ENCODE measurements at regions not wholly inside any gene's neighbourhood (a gene's known extent, or its start where the extent isn't known, plus 50 kb on each side); places are given as distances from the start of the nearest gene placed in this dataset.

DNA sequence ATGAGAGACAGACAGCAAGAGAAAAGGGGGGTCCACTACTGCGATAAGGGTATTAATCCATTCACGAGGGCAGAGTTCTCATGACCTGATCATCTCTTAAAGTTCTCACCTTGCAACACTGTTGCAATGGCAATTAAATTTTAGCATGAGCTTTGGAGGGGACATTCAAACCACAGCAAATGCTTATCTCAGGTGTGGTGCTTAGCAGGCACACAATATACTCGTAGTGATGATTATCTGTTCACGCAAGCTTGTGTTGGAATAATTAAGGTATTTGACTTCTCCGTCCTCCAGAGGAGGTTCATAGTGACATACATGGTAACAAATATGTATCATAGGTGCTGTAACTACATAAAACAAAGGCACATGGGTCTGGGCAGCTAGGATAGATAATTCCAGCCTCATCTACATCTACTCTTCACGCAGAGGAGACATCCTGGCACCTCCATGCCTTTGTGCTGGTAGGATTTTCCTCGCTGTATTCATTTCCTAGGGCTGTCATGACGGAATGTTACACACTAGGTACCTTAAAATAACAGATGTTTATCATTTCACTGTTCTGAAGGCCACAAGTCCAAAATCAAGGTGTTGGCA lies 221.2 kb downstream of the RBM19 start:
- DNase-seq (ENCODE audit: low read depth), result no peak
- H3K4me3 ChIP-seq (ENCODE audit: low read length), result no peak overlapping the region
- TF ChIP-seq, protein P1, sequence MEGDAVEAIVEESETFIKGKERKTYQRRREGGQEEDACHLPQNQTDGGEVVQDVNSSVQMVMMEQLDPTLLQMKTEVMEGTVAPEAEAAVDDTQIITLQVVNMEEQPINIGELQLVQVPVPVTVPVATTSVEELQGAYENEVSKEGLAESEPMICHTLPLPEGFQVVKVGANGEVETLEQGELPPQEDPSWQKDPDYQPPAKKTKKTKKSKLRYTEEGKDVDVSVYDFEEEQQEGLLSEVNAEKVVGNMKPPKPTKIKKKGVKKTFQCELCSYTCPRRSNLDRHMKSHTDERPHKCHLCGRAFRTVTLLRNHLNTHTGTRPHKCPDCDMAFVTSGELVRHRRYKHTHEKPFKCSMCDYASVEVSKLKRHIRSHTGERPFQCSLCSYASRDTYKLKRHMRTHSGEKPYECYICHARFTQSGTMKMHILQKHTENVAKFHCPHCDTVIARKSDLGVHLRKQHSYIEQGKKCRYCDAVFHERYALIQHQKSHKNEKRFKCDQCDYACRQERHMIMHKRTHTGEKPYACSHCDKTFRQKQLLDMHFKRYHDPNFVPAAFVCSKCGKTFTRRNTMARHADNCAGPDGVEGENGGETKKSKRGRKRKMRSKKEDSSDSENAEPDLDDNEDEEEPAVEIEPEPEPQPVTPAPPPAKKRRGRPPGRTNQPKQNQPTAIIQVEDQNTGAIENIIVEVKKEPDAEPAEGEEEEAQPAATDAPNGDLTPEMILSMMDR (conservative IDR thresholded peaks at IDR 0.05; ENCODE audit: low read depth, low read length), result no peak

DNA sequence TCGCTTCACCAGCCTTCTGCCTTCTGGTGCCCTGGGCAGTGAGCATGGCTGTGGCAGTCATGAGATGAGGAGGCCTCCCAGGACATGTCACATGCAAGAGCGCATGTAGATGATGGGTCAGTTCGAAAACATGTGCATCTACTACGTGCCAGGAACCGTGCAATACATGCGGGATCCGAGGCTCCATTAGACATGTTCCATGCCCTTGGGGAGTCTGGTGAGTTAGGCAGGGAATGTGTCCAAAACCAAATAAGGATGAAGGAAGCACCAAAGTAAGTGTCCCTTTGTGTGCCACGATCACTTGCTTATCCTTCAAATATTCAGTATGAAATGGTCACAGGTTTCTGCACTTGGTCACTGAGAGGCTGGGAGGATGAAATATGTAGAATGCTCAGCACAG lies 223.3 kb downstream of the RBM19 start:
- TF ChIP-seq, protein P1 (conservative IDR thresholded peaks at IDR 0.05; ENCODE audit: low read depth, low read length), result no peak
- no peak for DNase-seq (ENCODE audit: low read depth)
- H3K4me3 ChIP-seq (ENCODE audit: low read length), result no peak overlapping the region

DNA sequence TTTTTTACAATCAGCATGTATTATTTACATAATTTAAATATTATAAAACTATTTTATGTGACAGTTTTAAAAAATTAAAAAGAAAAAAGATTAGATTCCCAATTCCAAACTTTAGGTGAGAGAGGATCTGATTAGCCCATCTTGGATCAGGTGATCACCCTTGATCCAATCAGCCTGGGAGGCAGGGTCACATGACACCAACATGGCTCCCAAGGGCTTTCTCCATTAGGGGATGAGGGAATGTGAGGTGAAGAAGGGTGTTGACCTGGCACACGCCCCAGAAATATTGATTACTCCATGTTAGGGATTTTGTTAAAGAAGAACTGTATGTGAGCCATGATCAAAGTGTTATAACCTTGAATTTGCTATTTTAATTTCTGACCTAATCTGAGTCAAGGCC lies 225.4 kb downstream of the RBM19 start:
- H3K4me3 ChIP-seq (ENCODE audit: low read length), result no peak overlapping the region
- TF ChIP-seq, protein P1 (conservative IDR thresholded peaks at IDR 0.05; ENCODE audit: low read depth, low read length), result no peak
- no peak for DNase-seq (ENCODE audit: low read depth)

DNA sequence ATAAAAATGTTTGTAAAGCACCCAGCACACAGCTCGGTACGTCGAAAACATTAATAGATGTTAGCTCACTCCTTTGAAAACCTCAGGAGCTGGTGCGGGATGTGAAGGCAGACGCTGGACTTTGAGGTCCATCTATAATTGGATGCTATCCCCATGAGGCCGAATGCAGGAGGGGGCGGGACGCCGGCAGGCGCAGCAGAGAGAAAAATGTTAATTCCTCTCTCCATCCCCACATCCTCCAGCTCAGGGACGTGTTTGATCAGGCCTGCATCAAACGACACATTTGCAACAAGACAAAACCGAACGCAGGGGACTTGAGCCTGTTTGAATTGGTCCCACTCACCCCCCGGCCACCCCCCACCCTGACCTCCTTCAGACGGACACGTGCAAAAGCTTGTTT lies 231.0 kb downstream of the RBM19 start:
- no peak overlapping the region for H3K4me3 ChIP-seq (ENCODE audit: low read length)
- DNase-seq (ENCODE audit: low read depth), result no peak
- TF ChIP-seq, protein P1 (conservative IDR thresholded peaks at IDR 0.05; ENCODE audit: low read depth, low read length), result no peak

DNA sequence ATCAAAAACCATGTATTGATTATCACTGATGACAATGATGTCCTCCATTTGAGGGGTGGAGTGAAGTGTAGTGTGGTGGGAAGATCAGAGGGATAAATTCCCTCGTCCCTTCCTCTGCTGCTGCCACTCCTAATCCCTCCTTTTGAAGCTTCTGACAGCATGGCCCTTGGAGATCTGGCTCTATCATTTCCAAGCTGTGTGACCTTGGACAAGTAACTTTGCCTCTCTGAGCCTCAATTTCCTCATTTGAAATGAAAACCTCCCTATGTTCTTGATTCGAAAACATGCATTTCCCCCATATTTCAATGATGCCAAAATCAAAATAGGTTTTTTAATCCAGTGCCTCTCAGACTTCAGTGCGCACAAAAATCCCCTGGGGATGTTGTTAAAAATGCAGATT lies 231.6 kb downstream of the RBM19 start:
- no peak for DNase-seq (ENCODE audit: low read depth)
- TF ChIP-seq, protein P1 (conservative IDR thresholded peaks at IDR 0.05; ENCODE audit: low read depth, low read length), result no peak
- H3K4me3 ChIP-seq (ENCODE audit: low read length), result no peak overlapping the region

DNA sequence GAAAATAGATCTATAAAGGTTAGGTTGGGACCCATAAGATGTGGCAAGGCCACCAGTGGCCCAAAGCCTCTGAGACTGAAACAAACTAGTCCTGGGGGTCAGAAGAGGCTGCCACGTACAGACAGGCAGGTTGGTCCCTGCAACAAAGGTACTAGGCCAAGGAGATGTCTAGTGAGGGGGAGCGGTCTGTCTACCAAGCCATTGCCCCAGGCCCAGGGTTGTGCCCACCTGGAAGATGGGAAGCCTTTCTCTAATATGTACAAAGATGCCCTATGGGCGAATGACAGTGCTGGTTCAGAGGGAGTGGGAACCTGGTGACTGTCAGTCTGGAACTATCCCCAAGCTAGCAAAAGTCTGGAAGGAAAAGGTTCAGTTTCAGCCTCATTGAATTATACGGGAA lies 233.2 kb downstream of the RBM19 start:
- TF ChIP-seq, protein P1 (conservative IDR thresholded peaks at IDR 0.05; ENCODE audit: low read depth, low read length), result no peak
- no peak overlapping the region for H3K4me3 ChIP-seq (ENCODE audit: low read length)
- DNase-seq (ENCODE audit: low read depth), result no peak

DNA sequence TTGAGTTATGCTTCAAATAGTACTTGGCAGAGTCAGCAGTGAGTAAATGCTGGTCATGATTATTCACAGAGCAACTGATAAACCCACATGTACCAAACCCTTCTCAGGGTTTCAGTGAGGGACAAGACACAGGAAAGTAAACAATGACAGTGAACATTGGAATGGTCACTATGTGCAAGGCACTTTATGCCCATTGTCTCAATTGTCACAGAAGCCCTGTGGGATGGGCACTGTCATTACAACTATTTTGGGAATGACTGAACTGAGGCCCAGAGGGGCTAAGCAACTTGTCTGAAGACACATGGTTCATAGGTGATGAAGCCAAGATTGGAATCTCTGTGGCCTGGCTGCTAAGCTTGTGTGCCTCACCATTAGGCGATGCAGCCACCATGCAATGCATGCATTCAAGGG lies 238.5 kb downstream of the RBM19 start:
- TF ChIP-seq, protein P1 (conservative IDR thresholded peaks at IDR 0.05; ENCODE audit: low read depth, low read length), result no peak
- DNase-seq (ENCODE audit: low read depth), result no peak

More for the DNA sequence above, 238.5 kb downstream of the RBM19 start:
- no peak overlapping the region for H3K4me3 ChIP-seq (ENCODE audit: low read length)
